ENCODE measurements at regions not wholly inside any gene's neighbourhood (a gene's known extent, or its start where the extent isn't known, plus 50 kb on each side); places are given as distances from the start of the nearest gene placed in this dataset.

DNA sequence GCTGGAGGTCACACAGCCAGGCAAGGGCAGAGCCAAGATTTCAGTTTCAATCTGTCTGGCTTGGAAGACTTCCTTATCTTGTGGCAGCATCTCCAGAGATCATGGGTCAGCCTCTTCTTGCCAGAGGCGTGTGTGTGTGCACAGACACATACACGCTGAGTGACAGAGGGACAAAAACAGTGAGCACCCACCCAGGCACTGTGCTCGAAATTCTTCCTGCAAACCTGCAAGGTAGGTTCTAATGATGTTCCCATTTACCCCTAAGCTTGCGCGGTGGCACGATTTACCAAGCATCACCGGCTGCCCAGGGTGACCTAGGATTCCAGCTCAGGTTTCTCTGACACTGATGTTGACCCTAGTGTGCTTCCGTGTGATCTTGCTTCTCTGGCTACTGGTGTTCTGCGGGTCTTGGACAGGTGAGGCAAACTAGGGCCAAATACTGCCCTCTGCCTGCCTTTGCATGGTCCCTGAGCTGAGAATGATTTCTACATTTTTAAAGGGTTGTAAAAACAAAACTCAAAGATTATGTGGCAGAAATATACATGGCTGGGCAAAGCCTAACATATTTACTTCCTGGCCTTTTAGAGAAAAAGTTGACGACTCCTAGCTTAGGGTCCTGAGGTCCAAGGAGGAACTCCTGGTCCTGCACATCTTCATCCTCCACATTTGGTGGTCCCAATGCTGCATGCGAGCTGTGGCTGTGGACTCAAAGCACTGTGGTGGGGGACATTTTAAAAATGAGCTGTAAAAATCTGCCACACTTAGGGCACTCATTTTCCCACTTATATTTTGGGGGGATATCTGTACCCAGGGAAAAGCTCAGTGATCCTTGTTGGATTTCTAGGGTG, 268.5 kb downstream of the RPS24 start:
- TF ChIP-seq, protein P1, sequence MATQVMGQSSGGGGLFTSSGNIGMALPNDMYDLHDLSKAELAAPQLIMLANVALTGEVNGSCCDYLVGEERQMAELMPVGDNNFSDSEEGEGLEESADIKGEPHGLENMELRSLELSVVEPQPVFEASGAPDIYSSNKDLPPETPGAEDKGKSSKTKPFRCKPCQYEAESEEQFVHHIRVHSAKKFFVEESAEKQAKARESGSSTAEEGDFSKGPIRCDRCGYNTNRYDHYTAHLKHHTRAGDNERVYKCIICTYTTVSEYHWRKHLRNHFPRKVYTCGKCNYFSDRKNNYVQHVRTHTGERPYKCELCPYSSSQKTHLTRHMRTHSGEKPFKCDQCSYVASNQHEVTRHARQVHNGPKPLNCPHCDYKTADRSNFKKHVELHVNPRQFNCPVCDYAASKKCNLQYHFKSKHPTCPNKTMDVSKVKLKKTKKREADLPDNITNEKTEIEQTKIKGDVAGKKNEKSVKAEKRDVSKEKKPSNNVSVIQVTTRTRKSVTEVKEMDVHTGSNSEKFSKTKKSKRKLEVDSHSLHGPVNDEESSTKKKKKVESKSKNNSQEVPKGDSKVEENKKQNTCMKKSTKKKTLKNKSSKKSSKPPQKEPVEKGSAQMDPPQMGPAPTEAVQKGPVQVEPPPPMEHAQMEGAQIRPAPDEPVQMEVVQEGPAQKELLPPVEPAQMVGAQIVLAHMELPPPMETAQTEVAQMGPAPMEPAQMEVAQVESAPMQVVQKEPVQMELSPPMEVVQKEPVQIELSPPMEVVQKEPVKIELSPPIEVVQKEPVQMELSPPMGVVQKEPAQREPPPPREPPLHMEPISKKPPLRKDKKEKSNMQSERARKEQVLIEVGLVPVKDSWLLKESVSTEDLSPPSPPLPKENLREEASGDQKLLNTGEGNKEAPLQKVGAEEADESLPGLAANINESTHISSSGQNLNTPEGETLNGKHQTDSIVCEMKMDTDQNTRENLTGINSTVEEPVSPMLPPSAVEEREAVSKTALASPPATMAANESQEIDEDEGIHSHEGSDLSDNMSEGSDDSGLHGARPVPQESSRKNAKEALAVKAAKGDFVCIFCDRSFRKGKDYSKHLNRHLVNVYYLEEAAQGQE (IDR thresholded peaks at IDR 0.05; ENCODE audit: insufficient read depth in 1 of 2, low read depth in 2 of 2, low read length in 2 of 2): no peak
- no peak for TF ChIP-seq TAF1 (IDR thresholded peaks at IDR 0.05; ENCODE audit: borderline replicate concordance, insufficient read depth, low read length)
